AG08395 (cell line): ENCODE measurements at regions not wholly inside any gene's neighbourhood (a gene's known extent, or its start where the extent isn't known, plus 50 kb on each side); places are given as distances from the start of the nearest gene placed in this dataset.

ENCODE experiments used
- DNase-seq: peaks from one replicate; pipeline ENCODE4 v3.0.0; 2012; ENCODE audit warnings: mixed read lengths, low spot score

DNA sequence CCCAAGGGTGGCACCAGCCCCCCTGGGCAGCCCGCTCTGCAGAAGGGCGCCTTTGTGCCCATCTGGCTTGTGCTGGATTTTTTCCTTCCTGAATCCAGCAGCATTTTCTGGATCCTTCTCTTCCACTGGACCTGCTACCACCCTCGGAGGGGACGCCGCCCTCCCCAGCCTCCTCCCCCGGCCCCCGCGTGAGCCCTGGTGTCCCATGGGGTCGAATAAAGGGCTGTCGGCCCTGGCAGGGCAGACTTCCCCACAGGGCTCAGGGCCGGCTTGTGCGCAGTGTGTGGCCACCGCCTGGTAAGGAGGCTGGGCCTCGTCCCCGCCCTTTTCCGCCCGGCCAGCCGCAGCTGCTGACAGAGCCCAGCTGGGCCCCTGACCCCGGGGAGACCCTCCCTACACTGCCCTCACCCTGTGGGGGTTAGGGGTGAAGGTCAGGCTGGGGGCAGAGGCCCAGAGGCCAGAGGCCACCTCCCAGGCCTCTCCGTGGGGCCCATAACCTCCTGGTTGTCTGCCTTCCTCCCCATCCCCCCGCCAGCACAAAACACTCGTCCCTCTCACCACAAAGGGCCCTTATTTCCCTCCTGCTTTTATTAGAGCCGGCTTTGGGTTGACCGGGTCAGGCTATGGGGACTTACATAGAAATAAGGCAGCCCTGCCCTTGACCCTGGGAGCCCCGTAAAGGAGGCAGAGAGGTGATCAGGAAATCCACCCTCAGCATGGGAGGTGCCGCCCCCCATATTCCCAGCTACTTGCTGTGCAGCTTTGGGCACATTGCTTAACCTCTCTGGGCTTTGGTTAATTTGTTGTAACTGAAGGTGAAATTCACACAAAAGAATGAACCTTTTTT is 179.3 kb upstream of the CIBAR2 start:
- no peak for DNase-seq

DNA sequence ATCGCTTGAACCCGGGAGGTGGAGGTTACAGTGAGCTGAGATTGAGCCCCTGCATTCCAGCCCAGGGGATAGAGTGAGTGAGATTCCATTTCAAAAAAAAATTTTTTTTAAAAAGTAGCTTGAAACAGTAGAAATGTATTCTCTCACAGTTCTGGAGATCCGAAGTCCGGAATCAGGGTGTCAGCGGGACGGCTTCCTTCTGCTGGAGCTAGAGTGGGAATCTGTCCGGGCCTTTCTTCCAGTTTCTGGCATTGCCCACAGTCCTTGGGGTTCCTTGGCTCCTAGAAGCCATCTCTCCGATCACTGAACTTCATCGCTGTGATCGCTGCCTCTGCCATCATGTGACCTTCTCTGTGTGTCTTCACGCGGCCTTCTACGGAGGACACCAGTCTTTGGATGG is 181.2 kb upstream of the CIBAR2 start:
- DNase-seq = no peak

DNA sequence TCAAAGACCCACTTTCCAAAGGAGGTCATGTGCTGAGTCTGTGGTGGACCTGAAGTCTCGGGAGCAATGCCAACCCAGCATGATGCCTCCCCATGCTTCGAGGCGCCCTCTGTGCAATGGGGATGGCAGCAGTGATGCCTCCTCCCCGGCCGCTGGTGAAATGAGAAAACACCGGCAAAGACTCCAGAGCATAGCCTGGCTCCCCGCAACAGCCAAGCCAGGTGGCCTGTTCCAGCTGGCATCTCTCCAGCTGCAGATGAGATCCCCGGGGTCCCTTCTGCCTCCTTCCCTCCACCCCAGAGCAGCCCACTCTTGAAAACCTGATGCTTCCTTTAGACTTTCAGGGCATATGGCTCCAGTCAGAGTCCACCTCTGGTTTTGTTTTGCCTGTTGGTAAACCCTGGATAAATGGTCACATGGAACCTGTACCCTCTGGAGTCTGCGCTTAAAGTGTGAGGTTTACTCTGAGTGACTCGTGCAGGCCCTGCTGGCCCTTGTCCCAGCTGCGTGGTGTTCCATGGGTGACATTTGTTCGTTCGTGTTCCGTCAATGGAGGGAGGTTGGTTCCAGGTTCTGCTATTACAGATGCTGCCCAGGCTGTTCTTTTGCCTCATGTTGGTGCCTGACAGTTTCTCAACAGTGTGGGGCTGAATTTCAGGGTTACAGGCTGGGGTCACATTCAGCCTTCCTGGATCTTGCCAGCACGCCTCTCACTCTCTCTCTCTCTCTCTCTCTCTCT is 181.8 kb upstream of the CIBAR2 start:
- no peak for DNase-seq

DNA sequence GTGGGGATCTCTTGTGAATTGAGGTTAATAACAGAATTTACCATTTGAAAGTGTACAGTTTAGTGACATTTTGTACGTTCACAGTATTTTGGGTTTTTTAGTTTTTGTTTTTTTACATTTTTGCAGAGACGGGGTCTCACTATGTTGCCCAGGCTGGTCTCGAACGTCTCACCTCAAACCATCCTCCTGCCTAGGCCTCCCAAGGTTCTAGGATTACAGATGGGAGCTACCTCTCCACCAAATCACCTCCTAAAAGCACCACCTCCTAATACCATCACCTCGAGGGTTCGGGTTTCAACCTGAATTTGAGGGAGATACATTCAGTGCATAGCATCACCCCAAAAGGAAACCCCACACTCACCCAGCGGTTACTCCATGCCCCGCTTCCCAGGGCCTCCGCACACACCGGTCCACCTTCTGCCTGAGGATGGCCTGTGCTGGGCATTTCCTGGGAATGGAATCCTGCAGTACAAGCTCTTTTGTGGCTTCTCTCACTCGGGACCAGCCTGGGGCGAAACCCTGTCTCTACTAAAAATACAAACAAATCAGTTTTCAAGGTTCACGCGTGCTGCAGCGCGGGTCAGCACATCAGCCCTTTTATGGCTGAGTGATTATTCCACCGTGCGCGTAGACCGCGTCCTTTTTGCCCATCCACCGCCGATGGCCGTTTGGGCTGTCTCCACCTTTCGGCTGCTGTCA is 182.7 kb upstream of the CIBAR2 start:
- DNase-seq = no peak

DNA sequence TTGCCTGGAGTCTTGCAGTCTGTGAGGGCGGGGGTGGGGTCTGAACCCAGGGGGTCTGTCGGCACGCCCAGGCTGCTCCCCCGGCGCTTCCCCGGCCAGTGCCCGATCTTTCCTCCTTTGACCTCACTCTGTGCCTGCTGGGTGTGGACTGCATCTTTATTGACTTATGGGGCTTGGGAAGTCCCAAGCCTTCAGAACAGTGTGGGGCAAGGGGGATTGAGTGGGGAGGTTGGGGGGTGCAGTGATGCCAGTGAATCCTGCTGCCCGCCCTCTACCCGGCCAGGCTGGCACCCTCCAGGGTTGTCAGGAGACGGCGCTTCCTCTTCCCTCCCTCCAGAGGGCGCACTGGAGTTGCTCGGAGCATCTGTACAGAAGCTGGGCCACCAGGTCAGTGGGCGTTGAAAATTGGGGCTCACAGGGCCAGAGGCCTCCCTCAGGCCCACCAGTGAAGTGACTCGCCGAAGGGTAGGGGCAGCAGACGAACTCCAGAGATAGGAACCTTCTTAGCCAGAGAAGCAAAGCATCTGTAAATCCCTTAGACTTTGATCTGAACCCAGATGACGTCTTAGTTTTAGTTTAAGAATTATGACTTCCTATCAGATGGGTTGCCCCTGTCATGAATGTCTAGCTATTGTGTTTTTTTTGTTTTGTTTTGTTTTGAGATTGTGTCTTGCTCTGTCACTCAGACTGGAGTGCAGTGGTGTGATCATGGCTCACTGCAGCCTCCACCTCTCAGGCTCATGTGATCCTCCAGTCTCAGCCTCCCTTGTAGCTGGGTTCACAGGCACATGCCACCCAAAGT is 184.8 kb upstream of the CIBAR2 start:
- peak; percentile 64 for DNase-seq

DNA sequence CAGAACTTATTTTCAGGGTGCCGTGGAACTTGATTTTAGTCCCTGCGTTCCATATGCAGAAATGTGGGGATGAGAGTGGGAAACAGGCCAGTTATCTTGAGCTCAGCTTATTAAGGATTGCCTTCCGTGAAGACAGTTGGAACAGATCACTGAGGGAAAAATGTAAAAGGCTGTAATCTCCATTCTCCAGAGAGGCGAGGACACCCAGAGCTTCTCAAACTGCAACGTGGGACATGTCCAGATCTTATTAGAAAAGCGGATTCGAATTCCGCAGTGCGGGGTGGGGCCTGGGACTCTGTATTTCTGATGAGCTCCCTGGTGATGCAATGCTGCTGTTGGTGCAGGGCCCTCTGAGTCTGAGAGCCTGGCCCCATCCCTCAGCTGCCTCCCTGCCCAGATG is 185.6 kb upstream of the CIBAR2 start:
- no peak for DNase-seq

DNA sequence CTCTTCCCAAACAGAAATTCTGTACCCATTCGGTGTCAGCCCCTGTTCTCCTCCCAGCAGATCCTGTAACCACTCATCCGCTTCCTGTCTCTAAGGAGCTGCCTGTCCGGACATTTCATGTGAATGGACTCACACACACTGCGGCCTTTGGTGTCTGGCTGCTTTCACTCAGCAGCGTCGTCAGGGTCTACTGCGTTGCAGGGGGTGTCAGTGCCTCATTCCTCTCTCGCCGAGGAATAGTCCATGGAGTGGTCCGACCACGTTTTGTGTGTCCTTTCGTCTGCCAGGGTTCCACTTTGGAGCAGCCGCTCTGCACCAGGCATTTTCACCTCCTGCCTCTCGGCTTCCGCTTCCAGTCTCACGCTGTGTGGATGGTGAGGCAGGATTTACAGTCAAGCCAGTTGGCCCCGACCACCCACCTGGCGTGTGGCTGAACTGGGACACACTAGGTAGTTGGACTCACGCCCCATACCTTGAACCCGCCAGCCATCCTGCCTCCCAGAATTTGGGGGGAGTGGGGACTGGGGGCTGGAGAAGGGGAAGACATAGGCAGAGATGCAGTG is 188.2 kb upstream of the CIBAR2 start:
- no peak for DNase-seq

DNA sequence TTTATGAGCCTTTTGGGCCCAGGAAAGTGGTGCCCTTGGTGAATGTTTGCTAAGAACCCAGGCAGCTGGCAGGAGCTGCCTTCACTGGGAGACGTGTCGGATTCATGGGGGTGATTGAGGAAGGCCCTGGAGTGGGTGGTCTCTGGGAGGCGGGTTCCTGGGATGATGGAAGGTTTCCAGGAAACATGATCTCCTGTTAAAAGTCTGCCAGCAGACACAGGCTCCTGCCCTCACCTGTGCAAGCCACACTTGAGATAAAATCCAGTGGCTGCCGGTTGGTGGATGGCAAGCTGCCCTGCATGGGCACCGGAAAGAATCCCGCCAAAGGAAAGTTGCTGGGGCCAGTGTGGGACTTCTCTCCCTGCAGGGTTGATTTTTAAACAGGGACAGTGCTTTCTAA is 189.0 kb upstream of the CIBAR2 start:
- no peak for DNase-seq

DNA sequence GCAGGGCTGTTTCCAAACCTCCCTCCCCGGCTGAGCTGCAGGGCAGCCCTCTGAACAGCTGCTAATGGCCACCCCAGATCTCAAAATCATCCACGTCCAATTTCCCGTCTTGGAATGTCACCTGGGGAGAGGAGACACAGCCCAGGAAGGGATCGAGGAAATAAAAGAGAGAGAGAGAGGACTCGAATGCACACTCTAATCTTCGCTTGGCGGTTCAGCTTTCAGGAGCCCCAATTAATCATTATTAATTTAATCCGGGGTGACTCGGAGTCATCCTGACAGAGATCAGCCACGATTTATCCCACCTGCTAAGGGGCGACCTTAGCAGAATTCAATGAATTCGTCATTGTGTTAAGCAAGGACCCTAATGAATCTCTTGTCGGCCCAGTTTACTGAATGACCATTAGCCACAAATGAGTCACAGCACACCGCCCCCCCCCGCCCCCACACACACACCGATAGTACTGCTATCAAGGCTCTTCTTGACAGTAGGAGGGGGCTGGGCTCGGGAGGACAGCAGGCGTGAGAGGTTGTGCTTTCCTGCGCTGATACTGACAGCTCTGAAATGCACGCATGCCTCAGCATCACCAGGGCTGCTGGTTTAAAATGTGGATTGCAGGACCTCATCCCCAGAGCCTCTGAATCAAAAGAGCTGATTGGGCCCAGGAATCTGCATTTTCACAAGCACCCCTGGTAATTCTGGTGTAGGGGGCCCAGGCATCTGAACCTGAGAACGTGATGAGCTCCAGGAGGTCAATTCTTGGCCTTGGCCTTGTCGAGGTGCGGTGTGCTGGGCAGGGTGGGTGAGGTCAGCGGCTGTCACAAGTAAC is 190.0 kb upstream of the CIBAR2 start:
- DNase-seq = peak; percentile 26

DNA sequence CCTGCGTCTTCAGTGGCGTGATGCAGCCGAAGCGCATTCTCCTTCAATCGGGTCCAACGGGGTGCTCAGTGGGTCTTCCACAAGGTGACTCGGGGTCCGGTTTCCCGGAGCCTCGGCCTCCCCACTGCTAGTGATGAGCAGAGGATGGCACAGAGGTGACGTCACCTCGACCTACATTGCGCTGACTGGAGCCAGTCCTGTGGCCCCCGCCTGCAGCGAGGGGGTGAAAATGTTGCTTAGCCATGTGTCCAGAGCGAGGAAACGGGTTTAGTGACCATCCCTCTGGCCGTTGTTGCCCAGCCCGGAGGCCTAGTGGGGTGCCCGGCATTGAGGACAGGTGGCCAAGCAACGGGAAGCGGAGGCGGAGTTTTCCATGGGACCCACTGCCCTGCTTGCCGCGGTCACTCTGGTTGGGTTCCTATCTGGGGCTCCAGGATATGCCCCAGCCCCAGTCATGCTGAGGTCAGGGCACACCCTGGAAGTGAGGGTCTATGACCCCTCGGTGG is 190.6 kb upstream of the CIBAR2 start:
- DNase-seq = no peak

DNA sequence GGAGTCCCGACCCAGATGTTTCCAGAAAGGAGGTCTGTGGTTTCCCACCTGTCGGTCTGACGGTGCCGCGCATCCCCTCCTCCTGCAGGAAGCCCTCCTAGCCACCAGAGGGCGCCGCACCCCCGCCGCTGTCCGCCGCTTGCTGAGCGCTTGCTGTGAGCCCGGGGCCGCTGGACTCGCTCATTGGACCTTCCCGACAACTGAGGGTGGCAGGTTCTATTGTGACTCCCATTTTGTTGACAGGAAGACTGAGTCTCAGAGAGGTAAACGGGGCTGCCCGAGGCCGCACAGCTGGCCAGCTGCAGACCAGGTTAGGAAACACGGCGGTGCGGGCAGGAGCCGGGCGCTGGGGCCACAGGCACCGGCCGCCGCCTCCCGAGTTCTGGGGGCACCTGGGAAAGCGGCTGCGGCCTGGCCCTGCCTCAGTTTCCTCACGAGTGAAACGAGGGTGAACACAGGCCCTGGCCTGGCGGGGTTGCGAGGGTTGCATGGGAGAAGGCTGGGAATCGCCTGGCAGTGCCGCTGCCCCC is 191.1 kb upstream of the CIBAR2 start:
- no peak for DNase-seq

DNA sequence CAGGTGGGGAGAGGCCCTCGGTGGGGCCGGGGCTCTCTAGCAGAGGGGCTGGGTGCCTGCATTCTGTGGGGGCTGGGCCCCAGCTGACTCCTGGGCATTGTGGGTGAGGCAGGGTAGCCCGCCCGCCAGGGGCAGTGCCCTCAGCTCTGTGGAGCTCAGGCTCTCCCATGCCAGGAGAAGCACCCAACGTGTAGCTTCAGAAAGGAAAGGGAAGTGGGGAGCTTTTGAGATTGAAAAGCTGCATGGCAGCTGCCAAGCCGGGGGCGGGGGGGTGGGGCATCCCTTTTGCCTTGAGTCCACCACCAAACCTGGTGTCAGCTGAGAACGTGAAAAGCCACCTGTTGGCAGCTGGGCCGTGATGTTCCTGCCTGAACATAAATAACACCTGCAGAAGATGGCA is 192.1 kb upstream of the CIBAR2 start:
- DNase-seq = no peak

DNA sequence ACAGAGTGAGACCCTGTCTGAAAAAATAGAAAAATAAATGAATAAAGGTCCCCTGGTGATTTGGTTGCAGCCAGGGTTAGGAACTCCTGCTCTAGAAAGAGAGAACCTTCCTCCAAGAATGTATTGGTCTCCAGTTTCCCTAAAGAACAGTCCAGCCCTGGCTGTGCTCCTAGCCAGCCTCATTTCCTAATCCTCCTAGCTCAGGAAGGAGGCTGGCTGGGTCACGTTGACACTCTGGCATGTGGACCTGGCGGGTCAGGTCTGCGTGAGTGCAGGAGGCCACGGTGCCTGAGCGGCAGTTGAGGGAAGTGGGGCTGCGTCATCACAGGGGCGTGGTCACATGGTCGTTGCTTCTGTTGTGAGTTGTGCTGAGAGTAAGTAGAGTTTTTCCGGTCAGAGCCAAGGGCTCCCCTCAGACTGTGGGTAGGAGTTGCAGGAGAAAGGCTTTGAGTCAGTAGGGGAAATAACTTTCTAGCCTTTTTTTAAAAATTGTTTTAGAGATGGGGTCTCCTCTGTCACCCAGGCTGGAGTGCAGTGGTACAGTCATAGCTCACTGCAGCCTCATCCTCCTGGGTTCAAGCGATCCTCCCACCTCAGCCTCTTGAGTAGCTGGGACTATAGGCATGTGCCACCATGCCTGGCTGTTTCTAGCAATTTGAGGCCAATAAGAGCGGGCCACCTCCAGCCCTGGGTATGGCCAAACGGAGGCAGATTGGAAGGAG is 194.0 kb upstream of the CIBAR2 start:
- peak; percentile 66 for DNase-seq

DNA sequence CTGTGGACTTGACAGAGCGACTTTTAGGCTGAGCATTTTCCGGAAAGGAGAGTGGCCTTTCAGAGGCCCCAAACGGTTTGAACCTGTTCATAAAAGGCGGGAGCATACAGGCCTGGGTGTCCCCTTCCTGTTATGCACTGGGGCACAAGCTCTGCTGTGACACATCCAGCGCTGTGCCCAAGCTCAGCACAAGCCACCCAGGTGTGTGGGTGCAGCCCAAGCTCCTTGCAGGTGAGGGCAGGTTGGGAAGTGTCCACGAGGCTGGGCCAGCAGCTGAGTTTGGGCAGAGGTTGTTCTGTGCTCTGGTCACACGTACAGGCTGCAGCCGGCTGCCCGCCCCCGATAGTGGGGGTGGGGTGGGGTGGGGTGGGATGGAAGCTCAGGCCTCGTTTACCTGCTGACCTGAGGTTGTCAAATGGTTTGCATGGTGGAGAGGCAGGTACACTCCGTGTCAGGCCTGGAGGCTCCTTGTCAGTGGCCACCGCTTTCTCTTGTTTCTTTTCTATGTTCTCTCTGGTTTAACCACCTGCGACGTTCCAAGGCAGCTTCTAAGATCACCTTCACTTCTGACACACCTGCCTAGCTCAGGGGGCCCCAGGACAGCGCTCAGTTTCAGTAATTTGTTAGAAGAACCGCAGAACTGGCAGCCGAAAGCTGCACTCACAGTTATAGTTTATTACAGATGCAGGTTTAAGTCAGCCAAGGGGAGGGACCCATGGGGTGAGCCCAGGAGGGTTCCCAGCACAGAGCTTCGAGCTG is 194.7 kb upstream of the CIBAR2 start:
- no peak for DNase-seq

DNA sequence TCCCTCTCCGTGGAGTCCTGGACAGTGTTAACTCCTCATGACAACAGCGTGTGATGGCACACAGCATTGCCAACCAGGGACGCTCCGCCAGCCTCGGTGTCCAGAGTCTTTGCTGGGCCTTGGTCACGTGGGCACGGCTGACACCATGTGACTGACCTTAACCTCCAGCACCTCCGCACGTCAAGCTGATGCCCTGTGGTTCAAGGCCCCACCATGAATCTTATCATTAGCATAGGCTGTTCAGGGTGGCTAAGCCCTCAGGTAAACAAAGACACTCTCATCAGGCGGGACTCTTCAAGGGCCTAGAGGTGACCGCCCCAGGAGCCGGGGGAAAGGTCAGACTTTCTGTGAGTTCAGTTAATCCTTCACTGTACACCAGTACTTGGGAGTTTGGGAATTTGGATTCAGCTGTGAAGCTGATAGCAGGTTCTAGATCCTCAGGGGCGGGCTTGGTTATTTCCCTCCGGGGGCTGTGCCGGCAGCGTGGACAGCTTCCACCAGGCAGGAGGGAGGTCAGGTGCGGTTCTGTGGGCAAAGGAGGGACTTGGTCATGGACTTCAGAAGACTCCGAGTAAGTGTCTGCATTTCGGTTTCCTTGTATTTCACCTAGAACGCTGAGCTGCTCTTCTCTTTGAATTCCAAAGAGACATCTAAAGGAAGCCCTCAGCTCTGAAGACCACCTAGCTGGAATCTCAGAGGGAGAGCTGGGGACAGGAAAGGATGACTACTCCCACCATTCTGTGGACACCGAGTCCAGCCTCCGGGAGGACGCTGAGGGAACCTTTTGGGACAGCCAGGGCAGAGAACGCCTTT is 195.5 kb upstream of the CIBAR2 start:
- no peak for DNase-seq

DNA sequence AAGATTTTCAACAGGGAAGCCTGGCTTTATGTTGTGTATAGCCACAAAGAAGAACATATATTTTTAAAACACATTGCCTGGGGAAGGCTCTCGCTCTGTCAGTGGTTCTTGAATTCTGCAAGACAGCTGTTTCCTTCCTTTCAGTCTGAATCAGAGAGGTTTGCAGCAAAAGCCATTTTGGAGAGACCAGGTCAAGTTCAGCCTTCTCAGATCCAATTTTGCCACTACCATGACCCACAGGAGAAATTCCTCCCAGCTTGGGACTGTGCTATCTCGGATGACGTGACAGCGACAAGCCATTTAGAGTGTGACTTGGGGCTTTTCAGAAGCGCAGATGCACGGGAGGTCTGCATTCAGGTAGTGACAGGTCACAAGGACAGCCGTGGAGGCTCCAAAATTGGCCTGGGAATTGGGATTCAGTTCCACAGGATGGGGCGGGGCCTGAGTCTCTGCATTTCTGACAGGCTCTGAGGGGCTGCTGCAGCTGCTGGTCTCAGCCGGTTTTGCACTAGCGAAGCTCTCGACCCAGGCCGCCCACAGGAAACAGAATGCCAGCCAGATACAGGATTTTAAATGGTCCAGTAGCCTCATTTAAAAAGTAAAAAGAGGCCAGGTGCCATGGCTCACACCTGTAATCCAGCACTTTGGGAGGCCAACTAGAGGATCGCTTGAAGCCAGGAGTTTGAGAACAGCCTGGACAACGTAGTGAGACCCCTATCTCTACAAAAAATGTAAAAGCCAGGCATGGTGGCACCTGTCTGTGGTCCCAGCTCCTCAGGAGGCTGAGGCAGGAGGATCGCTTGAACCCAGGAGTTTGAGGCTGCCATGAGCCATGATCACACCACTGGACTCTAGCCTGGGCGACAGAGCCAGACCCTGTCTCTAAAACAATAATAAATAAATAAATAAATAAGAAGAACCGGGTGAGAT is 196.6 kb upstream of the CIBAR2 start:
- no peak for DNase-seq
